T-helper 2 cell (primary cell): ENCODE measurements at regions not wholly inside any gene's neighbourhood (a gene's known extent, or its start where the extent isn't known, plus 50 kb on each side); places are given as distances from the start of the nearest gene placed in this dataset.
A peak's percentile ranks its signal among the peaks of the same experiment; 100 is the strongest.
"Not testable (repeated sequence)": the region's sequence is repeated elsewhere in the genome, so short reads cannot be mapped to it uniquely, and the experiment has no call there.

Experiments
- DNase-seq, 5 experiments: peaks; one replicate each; pipeline versions ENCODE4 v3.0.0 to v3.0.0-alpha.2; 2012 to 2022

DNA sequence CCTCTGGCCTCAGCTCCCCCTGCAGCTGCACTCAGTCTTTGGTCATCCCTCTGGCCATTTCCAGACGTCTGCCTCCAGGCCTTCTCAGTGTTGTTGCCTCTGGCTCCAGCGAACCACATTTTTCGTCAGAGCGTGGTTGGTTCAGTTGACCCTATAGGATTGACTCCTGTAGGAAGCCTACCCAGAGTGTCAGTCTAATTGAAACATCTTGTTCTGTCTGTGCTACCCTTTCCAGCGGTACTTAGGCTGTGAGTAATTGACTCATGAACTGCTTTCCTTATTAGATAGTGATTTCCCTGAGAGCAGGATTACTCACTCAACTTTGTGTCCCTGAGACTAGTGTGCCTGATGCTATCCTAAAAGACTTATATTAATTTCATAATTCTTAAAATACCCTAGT lies 373.2 kb downstream of the ATP23 start:
- DNase-seq = no peak

DNA sequence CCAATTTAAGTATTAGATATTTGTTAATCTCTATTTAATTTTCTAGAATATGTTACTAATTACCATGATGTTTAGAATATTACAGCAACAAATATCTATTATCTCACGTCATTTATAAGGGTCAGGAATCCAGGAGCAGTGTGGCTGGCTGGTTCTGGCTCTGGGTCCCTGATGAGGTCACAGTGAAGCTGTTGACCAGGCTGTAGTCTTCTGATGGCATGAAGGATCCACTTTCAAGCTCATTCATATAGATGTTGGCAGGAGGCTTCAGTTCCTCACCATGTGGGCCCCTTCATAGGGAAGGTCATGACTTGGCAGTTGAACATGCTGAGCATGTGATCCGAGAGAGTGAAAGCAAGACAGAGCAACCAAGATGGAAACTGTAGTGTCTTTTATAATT lies 375.6 kb downstream of the ATP23 start:
- DNase-seq = no peak

DNA sequence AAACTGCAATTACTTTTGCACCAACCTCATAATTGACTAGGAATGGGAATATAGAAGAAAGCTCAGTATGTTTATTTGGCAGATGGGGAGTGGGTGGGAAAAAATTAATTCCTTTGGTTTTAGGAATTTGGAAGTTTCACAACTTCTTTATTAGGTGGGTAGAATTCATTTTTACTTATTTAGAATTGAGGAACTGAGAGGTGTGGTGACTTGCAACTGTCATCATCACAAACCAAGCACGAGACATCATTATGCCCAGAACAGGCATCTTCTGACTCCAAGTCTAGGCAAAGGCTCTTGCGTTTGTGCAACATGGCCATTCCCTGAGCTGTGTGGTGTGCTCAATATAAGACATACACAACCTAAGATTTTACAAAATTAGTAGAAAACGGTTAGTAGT lies 380.0 kb downstream of the ATP23 start:
- DNase-seq = no peak

DNA sequence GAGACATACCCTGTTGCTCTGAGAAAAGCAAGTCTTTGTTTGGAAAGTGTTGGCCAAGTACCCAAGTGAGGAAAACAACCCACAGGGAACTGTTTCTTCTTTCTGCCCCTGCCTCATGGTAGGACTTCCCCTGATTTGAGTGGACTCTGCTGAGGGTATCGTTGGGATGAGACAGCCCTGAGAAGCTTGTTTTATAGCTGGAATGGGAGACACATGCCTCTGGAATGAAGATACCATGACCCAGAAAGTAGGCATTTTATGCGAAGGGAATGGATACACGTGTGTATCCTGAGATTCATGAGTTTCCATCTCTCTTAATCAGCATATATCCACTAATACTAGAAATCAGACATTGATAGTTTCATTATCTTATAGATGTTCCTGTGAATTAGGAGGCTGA lies 382.3 kb downstream of the ATP23 start:
- no peak for DNase-seq

DNA sequence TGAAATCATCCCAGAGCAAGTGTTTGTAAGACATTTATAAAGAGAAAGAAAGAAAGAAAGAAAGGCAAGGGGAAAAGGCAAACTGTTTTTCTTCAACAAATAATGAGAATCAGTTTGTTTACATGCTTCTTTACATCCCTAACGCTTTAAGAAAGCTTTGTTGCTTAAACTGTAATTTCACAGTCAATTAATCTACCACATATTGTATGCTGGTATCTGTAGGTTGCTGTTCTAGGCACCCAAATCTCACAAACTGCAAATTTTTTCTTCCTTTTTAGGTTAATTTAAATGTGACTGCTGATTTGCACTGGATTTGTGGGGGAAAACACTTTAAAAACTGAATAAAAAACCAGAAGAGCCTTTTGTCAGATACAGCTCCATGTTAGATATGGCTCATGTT lies 384.2 kb downstream of the ATP23 start:
- no peak for DNase-seq

DNA sequence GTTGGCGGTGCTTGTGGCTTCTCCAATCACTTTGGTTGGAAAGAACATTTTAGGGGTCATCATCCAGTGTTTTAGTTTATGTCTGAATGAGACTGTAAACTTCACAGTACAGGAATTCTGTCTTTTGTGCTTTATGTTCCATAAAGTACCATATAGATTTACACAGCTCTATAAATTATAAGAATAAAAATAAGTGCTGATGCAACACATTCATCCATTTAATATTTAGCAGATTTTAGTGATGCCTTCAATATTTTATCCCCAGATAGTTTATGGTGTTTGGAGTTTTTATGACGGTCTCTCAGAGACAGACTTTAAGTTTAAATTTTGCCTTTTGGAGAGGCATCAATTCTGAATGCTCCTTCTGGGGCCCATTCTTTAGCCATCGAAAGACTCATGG lies 385.2 kb downstream of the ATP23 start:
- no peak for DNase-seq

DNA sequence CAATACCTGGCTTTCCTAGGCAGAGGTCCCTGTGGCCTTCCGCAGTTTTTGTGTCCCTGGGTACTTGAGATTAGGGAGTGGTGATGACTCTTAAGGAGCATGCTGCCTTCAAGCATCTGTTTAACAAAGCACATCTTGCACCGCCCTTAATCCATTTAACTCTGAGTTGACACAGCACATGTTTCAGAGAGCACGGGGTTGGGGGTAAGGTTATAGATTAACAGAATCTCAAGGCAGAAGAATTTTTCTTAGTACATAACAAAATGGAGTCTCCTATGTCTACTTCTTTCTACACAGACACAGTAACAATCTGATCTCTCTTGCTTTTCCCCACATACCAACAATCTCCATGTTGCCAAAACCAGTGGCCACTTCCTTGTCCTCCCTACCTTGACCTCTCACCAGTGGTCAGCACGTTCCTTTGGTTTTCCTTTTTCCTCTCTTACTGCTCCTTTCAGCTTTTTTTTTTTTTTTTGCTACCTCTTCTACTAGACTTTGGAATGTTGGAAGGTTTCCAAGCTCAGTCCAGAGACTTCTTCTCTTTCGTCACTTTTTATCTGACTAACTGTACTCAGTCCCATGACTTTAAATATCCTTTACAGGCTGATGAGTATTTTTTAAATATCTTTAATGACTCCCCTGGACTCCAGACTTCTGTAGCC lies 395.3 kb downstream of the ATP23 start:
- not testable (repeated sequence) for DNase-seq

DNA sequence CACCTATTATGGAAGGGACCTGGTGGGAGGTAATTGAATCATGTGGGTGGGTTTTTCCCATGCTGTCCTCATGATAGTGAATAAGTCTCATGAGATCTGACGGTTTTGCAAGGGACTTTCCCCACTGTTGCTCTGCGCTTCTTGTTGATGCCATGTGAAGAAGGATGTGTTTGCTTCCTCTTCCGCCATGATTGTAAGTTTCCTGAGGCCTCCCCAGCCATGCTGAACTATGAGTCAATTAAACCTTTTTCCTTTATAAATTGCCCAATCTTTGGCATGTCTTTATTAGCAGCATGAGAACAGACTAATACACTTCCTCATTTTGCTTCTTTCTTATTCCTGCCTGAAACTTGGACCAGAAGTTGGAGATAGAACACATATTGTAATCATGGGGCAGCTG lies 396.2 kb downstream of the ATP23 start:
- not testable (repeated sequence) for DNase-seq

DNA sequence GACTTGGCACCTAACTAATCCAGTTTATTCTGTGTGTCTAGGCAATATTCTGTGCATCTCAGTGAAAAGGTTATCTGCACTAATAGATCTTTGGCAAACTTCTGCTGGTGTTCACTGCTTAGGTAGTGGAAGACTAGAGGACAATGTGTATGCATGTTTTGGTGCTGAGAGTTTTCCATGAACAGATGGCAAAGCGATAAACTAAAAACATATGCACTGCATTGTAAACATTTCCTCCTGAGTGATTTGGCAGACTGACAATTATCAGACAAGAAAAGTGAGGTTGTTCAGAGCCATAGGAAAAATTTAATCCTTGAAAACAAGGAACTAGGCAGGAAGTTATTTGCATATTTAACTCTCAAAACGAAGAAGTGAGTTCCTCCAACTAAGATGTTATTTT lies 400.4 kb downstream of the ATP23 start:
- no peak for DNase-seq

DNA sequence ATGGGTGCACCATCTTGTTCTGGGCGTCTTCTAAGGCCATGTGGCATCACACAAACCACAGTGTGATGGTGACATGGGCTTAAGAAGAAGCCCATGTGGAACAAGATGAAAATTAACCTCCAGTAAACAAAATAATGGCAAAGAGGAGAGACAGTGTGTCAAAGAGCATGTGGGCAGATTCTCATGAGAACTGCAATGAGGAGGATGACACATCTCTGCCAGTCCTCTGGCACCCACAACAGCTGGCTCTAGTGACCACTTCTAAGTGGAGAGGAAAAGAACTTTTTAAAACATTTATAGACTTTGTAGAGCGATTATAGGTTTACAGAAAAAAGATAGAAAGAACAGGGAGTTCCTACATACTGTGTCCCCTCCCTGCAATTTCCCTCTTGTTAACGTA lies 401.4 kb downstream of the ATP23 start:
- DNase-seq = no peak

DNA sequence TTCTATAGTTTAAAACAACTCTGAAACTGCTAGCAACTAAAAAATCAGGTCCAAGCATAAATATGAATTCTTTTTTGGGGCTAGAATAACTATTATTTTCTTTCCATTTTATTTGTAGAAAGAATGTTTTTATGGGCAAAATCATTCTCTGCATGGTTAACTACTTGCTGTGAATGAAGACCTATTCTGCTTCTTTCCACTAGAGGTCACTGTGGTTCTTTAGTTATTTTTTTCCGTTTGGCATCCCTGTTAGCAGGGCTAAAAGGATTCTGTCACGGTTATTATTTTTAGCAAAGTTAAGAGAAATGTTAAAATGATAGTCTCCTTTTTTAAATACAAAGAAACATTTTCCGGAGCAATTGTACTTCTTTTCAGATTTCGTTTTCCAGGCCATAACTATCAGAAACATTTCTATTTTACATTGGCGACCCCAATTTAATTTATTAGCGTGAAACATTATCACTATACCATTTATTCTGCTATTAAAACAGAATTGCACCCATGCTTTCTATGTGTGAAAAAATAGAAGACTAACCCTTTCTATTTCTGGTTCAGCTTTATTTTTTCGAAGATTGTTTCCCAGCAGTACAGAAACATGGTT lies 404.8 kb downstream of the ATP23 start:
- peak in 1 of 5 experiments; percentile 34 for DNase-seq

DNA sequence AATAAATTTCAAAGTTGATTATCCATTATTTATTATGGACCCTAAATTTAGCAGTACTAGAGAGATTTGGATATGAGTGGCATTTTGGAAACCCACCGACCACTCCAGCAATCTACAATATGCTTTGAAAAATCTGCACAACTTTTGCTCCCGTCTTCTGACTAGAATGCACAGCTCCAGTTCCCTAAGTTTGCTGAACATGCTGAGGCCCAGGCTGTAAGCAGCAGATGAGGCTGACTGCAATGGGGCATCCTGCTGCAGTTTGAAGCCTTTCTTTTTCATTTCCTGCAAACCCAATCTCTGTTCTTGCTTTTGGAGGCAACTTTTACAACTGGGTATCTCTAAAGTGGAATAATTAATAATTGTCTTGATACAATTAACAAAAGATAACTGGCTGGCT lies 405.8 kb downstream of the ATP23 start:
- DNase-seq = no peak

DNA sequence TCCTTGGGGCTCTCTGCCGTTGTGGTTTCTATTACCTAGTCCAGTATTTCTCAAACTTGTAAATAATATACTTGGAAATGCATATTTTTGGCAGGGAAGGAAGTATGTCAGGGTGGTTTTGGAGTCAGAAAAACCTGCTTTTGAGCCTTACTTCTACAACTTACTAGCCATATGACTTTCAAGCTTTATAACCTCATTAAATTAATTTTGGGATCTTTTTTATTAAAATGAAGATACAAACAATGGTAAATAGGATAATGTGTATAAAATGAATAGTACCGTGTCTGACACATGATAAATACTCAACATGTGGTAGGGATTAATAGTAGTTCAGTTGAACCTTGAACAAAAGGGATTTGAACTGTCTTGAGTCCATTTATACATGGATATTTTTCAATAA lies 406.3 kb downstream of the ATP23 start:
- DNase-seq = no peak

DNA sequence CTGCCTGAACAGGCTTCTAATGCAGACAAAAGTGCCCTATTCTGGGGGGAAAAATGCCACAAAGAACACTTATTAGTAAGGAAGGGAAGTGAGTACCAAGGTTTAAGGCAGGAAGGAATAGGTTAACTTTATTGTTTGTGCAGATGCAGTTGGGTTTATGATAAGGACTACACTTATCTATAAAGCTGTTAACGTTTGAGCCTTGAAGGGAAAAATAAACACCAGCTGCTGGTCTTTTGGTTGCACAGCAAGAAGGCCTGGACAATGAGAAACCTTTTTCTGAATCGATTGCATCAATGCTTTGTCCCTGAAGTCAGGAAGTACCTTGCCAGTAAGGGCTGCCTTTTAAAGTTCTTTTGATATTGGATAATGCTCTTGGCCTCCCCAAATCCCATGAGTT lies 407.8 kb downstream of the ATP23 start:
- DNase-seq = no peak

DNA sequence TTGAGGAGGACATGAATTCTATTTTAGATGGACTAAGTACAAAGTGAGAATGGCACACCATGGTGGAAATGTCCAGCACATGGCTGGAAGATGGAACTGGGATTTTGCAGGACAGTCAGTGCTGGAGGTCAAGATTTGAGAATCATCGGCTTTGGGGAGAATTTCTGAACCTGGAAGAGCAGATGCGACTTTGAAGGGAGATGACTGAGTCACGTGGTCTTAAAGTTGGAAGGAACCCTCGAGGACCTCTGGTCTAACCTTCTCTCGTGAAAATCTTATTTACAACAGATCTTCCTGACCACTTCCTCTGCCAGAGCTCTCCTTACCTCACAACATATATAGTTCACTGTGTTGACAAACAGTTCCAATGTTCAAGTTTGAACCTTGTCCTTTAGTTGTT lies 415.4 kb downstream of the ATP23 start:
- no peak for DNase-seq

DNA sequence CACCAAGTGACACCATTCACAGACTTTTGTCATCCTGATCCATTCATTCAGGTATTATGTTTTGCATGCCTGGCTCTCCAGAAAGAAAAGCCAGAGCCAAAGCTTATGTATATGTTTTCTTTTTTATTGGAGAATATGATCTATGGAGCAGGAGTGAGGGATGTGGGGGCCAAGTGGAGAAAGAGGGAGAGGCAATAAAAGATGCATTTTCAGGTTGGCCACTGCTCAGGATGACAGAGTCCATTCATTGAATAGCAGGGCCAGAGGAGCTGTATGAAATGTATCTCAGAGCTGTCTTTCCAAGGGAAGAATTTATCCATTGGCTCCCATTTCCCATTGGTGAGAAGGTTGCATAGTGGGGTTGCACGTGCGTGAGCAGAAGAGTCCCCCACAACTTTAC lies 416.1 kb downstream of the ATP23 start:
- no peak for DNase-seq

DNA sequence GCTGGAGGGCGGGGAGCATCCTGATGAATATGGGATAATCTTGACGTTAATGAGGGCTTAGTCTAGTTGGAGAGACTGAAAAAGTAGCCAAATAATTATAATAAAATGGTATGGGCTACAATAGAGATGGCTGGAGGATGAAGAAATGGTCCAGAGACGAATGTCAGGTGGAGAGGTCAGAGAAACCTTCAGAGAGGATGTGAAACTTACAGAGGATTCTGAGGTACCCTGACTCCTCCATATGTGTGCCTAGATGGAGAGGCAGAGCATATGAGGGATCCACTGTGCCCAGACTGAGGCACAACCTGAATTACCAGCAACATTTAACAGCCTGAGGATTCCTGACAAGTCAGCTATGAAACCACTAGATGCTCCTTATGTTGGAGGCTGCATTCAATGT lies 417.0 kb downstream of the ATP23 start:
- no peak for DNase-seq

DNA sequence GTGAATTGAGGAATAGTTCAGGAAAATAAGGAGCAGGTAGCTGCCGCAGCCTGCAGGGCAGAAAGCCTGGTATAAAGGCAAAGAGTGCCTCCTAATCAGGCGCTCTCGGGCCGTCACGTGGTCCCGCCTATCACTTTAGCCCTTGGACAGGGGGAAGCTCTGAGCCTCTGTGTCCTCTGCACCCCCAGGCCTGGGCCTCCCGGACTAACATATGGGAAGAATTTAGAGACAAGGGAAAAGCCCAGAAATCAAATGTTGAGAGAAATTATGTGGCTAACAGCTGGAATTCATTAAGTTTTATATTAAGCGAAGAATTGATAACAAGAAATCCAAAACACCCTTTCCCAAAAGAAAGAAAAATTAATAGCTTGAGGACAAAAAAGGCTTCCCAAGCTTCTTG lies 417.7 kb downstream of the ATP23 start:
- DNase-seq = no peak

DNA sequence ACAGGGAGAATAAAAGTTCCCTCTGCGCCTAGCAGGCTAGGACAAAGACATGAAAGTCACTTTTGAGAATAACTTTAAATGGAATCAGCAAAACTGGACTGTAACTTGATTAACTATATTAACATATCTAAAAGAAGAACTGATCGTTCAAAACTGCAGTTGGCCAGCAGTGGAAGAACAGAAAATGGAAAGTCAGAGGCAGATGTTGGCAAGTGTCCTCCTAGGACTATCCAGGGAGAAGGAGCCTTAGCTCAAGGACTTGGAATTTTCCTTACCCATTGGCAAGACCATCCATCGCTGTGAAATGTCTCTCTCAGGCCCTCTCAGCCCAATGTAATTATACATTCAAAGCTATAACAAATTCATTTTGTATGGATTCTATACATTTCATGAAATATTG lies 419.7 kb downstream of the ATP23 start:
- DNase-seq = no peak

DNA sequence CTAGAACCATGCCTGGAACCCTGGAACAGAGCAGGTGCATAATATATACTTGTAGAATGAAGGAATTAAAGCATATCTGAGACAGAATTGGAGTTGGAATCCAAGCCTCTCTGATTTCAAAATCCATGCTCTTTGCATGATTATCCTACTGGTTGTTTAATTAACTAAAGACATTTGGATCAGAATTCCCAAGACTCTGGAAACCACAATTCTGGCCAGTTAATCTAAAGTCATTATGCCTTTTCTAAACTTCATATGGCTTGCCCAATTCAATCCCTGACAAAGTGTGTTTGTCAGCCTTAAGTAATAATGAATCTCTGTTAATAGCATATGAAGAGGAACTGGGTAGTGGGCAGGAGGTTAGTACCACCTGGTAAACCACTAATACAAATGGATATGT lies 422.6 kb downstream of the ATP23 start:
- no peak for DNase-seq

DNA sequence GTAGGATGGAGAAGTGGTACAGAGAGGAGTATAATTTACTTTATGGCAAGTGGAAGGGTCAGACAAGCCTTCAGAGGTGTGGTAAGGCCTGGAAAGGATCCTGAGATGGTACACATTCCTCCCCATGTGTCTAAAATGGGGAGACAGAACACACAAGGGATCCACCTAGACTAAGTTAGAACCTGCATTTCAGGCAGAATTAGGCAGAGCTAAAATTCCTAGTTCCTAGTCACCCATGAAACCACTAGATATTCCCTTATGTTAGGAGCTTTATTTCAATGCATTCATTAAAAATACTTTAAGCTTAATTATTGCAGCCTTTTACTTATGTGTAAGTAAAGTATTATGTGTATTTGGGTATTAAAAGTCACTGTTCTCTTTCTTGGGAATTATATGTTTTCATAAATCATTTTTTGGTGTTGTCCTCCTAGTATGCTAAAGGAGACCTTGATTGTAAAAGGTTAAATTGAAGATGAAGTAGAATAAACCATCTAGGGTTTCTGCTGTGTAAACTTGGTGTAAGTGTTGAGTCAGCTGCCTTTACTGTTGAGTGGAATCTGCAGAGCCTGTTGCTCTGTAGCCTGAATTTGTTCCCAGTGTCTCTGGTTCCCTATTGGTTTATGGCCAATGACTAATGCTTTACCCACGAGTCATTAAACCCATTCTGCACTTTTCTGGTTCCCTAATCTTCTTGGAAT lies 423.2 kb downstream of the ATP23 start:
- DNase-seq = no peak

DNA sequence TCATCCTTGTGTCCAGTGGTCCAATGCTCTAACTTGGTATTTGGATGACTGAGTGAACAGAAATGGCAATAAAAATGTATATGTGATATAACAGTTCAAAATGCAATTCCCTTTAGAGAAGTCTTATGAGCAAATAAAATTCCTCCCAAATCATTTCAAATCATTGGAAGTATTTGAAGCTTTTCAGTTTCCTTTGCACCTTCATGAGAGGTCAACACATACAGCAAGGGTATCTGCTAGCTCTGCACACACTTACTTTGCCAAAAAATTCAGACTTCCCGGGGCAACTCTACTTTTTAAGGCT lies 423.7 kb downstream of the ATP23 start:
- DNase-seq = no peak

DNA sequence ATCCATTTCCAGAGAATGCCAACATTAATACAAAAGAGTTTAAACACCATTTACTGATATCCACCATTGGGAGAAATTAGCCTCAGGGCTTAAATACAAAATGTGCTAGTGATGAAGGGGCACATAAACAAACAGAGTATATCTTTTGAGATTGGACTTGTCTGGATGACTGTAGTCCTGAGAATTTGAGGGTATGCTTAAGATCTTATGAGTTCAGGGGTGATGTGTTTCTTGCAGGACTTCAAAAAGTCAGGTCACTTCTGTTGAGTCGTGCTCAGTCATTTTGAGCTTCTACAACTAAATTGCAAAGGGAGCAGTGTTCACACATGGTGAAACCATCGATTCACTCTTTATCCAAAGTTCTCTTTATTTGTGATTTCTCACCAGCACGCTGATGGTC lies 425.7 kb downstream of the ATP23 start:
- DNase-seq = no peak

DNA sequence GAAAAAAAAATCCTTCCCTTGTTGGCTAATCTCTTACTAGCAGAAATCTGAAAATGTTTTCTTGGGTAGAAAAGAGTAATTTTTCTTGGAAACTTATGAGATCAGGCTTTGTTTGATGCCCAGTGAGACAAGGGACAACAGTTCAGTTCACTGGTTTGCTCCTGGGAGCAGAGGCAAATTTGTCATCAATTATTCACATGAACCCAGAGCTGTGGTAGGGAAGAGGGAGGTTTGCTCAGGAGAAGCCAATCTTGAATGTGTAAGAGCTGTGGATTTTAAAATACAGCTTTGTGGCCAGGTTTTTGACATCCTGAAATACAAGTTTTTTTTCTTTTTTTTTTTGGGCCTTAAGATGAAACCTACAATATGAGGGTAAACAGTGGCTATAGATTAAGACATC lies 426.6 kb downstream of the ATP23 start:
- no peak for DNase-seq

DNA sequence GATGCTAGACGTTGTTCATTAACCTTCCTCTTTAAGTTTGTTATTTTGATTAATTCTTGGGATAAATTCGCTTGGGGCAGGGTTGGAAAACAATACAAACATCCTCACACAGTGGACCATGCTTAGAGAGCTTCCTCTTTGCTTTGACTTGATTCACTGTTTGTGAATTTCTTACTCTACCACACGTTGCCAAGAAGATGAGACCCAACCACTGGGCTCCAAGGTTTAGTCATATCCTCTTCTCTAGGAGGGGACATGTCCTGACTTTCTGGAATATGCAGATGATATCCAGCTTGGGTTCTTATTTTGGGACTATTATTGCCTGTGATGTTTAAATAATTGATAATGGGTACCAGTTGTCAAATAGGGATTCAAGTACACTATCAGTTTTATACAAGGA lies 428.2 kb downstream of the ATP23 start:
- DNase-seq = no peak
